Activated CD4-positive, alpha-beta T cell treated with anti-CD3 and anti-CD28 coated beads, Interleukin-2, amount 50 U/mL, for 16 hours (primary cell): ENCODE measurements at regions not wholly inside any gene's neighbourhood (a gene's known extent, or its start where the extent isn't known, plus 50 kb on each side); places are given as distances from the start of the nearest gene placed in this dataset.

Experiments used
- DNase-seq: peaks from one replicate; pipeline ENCODE4 v3.0.0-alpha.2; 2020

GRCh38 chr7:91798425-91798824, 82.1 kb downstream of the MTERF1 start:
- no peak for DNase-seq

DNA sequence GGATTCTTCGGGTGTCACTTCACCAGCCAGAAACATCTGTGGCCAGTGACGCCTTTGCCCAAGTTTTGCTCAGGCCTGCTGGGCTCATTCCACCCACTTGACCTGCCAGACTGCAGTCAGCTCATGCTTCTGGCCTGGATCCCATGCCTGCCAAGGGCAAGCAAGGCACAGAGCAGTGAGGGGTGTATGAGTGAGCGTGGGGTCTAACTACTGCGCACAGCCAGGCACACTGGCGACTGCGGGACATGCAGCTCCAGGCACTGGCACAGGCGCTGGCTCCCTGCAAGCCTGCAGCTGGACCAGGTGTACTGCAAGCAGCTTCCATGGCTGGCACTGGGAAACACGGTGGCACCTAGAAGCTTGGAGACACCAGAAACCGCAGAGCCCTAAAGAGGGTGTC, 80.1 kb downstream of the MTERF1 start:
- no peak for DNase-seq

GRCh38 chr7:91801331-91801983, 79.0 kb downstream of the MTERF1 start:
- no peak for DNase-seq

DNA sequence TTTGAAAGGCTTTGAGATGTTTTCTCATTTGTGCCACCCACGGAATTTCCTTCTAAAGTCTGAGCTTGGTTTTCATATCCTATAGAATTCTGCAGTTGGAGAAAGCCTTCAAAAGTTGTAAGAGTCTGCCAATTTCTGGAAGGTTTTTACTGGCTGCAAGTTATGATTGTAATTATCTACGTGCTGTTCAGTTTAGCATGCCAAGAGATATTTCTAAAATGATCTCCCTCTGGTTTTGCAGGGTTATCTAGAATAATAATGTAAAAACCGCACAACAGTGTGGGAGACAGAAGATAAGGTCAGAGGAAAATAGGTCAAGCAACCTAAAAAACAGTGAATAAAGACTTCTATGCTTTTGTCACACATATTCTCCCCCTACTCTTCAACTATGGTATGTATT, 69.3 kb downstream of the MTERF1 start:
- DNase-seq = no peak

- no peak for DNase-seq
These were observed 68.9 kb downstream of the MTERF1 start for GRCh38 chr7:91811641-91812040.

DNA sequence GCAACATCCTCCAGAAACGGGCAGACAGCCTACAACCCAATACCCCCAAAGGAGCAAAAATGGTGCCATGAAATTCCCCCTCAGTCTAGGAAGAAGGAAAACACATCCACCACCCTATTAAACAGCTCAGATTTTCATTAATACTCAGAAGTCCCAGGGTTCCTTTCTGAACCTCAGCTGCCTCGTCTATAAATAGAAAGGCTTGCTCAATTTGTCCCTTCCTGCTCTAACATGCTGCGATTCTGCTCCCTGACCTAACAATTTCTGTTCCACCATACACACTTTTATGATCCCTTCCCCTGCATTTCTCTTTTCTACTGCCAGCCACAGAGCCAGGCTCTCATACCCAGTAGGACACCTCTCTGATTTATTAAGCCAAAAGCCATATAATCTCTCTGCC, 68.1 kb downstream of the MTERF1 start:
- no peak for DNase-seq

DNA sequence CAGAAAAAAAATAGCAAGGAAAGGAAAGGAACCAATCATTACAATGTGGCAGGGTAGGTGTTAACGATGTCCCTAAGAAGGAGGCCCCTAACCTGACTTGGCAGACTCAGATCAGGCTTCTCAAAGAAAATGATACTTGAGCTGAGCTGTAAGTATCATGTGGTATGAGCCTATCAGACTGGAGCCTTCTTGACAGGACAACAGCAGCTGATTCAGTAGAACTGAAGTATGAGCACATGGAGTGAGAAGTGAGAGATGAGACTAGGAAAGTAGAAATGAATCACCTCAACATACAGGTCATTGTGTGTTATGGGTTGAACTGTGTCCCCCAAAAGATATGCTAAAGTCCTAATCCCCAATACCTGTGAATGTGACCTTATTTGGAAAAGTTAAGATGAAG, 66.3 kb downstream of the MTERF1 start:
- no peak for DNase-seq
